Stimulated activated naive CD8-positive, alpha-beta T cell treated with anti-CD3 and anti-CD28 coated beads, Interleukin-15, amount 100 ng/mL, for 72 hours (primary cell): ENCODE measurements at regions not wholly inside any gene's neighbourhood (a gene's known extent, or its start where the extent isn't known, plus 50 kb on each side); places are given as distances from the start of the nearest gene placed in this dataset.
"Not testable (repeated sequence)": the region's sequence is repeated elsewhere in the genome, so short reads cannot be mapped to it uniquely, and the experiment has no call there.

ENCODE experiments used
- ATAC-seq: fragments of 150-1000 bp; cut with Tn5 transposase; 2 replicates; pipeline ENCODE4 v1.10.0; 2021; ENCODE audit warnings: mild to moderate bottlenecking, moderate library complexity
- DNase-seq, 2 donors: peaks; one replicate each; pipeline ENCODE4 v3.0.0; 2021 to 2022
- H3K27ac Mint-ChIP-seq, 2 donors: one replicate each; pipeline ENCODE4 v1.8.0; 2022; ENCODE audit warnings: mild to moderate bottlenecking in 2 of 2, mixed read lengths in 2 of 2, moderate library complexity in 2 of 2
- H3K27me3 Mint-ChIP-seq: one replicate; pipeline ENCODE4 v1.8.0; 2022; ENCODE audit warnings: mixed read lengths
- H3K4me1 Mint-ChIP-seq: one replicate; pipeline ENCODE4 v1.8.0; 2022; ENCODE audit warnings: mild to moderate bottlenecking, mixed read lengths
- H3K4me3 Mint-ChIP-seq, 2 donors: one replicate each; pipeline ENCODE4 v1.8.0; 2022; ENCODE audit warnings: mild to moderate bottlenecking in 2 of 2, mixed read lengths in 2 of 2, moderate library complexity in 1 of 2
- H3K9me3 Mint-ChIP-seq, 2 donors: one replicate each; pipeline ENCODE4 v1.8.0; 2022; ENCODE audit warnings: mixed read lengths in 2 of 2

- not testable (repeated sequence) for H3K27me3 Mint-ChIP-seq, H3K27ac Mint-ChIP-seq, H3K4me1 Mint-ChIP-seq, H3K4me3 Mint-ChIP-seq, DNase-seq
- peaks cover 19 to 28% of the 10 kb centered on the region in 2 donors for H3K9me3 Mint-ChIP-seq
- ATAC-seq, result peak; percentile 40
Observed at GRCh38 chr21:10270211-10270610, 251.2 kb upstream of the TPTE start.

GRCh38 chr21:10271666-10272207 is 249.6 kb upstream of the TPTE start:
- not testable (repeated sequence) for H3K4me1 Mint-ChIP-seq, H3K27me3 Mint-ChIP-seq, DNase-seq, H3K27ac Mint-ChIP-seq, ATAC-seq, H3K4me3 Mint-ChIP-seq
- peaks cover 19 to 28% of the 10 kb centered on the region in 2 donors for H3K9me3 Mint-ChIP-seq

- no peaks in the 10 kb centered on the region for H3K27me3 Mint-ChIP-seq
- peaks cover 19 to 28% of the 10 kb centered on the region in 2 donors for H3K9me3 Mint-ChIP-seq
- H3K27ac Mint-ChIP-seq, result no peak overlapping the region
- DNase-seq (no peak), ATAC-seq (peak; percentile 76)
- no peak overlapping the region for H3K4me3 Mint-ChIP-seq
- H3K4me1 Mint-ChIP-seq, result no peaks in the 10 kb centered on the region
Observed at GRCh38 chr21:10272216-10272615, 249.2 kb upstream of the TPTE start.

GRCh38 chr21:10273196-10273595 is 248.2 kb upstream of the TPTE start:
- peaks cover 19 to 28% of the 10 kb centered on the region in 2 donors for H3K9me3 Mint-ChIP-seq
- no peak overlapping the region for H3K4me3 Mint-ChIP-seq
- H3K27ac Mint-ChIP-seq, result no peak overlapping the region
- no peak for ATAC-seq
- DNase-seq, result no peak
- H3K4me1 Mint-ChIP-seq, result no peaks in the 10 kb centered on the region
- no peaks in the 10 kb centered on the region for H3K27me3 Mint-ChIP-seq

- H3K27ac Mint-ChIP-seq, H3K4me1 Mint-ChIP-seq, H3K4me3 Mint-ChIP-seq, H3K27me3 Mint-ChIP-seq: not testable (repeated sequence)
- H3K9me3 Mint-ChIP-seq, result peaks cover 19 to 28% of the 10 kb centered on the region in 2 donors
- DNase-seq, result peak in 1 of 2 donors; percentile 5
- ATAC-seq, result peak; percentile 72
Observed at GRCh38 chr21:10273794-10274338, 247.5 kb upstream of the TPTE start.
